ENCODE measurements at regions not wholly inside any gene's neighbourhood (a gene's known extent, or its start where the extent isn't known, plus 50 kb on each side); places are given as distances from the start of the nearest gene placed in this dataset.

DNA sequence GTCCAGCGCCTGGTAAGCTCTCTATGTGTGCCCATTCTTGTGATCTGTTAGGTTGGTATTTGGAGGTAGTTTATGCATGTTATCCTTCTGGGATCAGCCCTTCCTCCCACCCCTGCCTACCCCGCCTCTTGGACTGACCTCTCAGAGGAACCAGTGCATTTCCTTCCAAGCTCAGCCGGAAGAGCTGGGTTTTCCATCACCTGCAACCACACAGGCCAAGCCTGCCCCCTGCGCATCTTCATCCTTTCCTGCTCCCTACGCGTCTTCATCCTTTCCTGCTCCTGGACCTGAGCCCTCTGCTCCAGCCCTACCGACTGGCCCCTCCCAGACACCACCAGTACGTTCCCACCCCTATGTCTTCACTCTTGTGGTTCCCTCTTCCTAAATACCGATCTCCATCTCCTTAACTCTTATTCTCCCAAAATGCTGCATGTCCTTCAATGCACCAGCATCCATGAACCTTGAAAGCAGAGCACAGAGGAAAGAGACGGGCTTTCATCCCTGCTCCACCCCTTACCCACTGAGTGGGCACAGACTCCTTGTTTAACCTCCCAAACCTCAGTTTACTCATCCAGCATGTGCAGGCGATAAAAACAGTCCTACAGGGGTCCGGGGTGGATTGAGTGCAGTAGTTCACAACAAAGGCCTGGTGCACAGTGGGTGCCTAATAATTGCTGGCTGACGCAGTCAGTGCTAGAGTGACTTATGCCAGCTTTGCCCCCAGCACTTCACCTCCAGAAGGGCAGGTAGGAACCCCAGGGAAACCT, 526.3 kb downstream of the MATN1 start:
- ChIA-PET POLR2A (ENCODE audit: low non-redundant PET) (no interaction called here), CTCF (no interaction called here)
- H3K27ac ChIP-seq = no peak overlapping the region
- TF ChIP-seq, protein P1, sequence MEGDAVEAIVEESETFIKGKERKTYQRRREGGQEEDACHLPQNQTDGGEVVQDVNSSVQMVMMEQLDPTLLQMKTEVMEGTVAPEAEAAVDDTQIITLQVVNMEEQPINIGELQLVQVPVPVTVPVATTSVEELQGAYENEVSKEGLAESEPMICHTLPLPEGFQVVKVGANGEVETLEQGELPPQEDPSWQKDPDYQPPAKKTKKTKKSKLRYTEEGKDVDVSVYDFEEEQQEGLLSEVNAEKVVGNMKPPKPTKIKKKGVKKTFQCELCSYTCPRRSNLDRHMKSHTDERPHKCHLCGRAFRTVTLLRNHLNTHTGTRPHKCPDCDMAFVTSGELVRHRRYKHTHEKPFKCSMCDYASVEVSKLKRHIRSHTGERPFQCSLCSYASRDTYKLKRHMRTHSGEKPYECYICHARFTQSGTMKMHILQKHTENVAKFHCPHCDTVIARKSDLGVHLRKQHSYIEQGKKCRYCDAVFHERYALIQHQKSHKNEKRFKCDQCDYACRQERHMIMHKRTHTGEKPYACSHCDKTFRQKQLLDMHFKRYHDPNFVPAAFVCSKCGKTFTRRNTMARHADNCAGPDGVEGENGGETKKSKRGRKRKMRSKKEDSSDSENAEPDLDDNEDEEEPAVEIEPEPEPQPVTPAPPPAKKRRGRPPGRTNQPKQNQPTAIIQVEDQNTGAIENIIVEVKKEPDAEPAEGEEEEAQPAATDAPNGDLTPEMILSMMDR (conservative IDR thresholded peaks at IDR 0.05; ENCODE audit: low read depth) = no peak
- no peak for DNase-seq (ENCODE audit: low spot score)

DNA sequence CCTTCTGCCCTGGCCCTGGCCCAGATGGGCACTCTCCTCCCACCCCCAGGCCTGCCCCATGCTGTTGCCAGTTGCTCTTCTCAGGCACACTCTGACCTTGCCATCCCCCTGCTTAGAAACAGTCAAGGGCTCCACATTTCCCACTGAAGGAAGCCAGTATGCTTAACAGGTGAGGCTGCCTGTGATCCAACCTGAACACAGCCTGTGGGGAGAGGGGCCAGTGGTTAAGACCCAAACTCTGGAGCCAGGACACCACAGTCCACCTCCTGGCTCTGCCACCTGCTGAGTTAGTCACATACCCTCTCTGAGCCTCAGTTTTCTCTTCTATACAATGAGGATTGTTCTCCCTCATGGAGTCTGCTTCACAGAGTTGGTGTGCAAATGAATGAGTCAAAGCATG, 526.9 kb downstream of the MATN1 start:
- no peak for DNase-seq (ENCODE audit: low spot score)
- no peak overlapping the region for H3K27ac ChIP-seq
- POLR2A ChIA-PET (ENCODE audit: low non-redundant PET) = no interaction called here
- TF ChIP-seq, protein P1 (conservative IDR thresholded peaks at IDR 0.05; ENCODE audit: low read depth) = no peak
- CTCF ChIA-PET = no interaction called here

GRCh38 chr1:30195424-30196134, 527.8 kb downstream of the MATN1 start:
- POLR2A ChIA-PET (ENCODE audit: low non-redundant PET) = no interaction called here
- TF ChIP-seq, protein P1 (conservative IDR thresholded peaks at IDR 0.05; ENCODE audit: low read depth) = no peak

DNA sequence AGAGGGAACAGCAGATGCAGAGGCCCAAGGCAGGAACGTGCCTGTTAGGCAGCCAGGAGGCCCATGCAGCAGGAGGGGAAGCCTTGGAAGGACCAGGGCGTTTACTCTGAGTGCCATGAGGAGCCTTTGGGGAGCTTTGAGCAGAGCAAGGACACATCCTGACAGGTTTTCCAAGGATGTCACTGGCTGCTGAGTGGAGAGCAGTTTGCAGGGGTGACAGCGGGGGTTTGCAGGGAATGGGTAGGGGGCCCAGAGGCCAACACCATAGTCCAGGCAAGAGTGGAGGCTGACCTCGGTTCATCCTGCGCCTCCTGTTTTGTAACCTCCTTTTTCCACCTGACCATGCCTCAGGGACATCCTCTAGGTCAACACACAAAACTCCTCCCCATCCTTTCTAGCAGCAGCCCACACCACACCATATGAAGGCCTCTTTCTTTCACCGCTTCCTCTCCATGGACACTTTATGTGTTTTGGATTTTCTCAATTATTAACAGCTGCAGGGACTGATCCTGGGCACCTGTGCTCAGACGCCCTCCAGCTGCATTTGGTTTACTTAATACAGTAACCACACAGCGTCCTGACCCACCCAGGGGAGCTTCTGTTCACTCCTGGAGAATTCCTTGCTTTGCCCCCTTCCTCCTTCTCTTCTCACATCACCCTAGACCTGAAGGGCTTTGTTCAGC, 528.5 kb downstream of the MATN1 start:
- DNase-seq (ENCODE audit: low spot score) = no peak
- ChIA-PET CTCF (interaction anchor here (0.6 to 0.7 kb wide), 2 partner anchors 11 to 221 kb away, joined by 3 to 5 read pairs; no protein-coding TSS in a partner anchor), POLR2A (ENCODE audit: low non-redundant PET) (no interaction called here)
- TF ChIP-seq, protein P1 (conservative IDR thresholded peaks at IDR 0.05; ENCODE audit: low read depth) = no peak
- H3K27ac ChIP-seq = no peak overlapping the region

More at GRCh38 chr1:30195424-30196134, 527.8 kb downstream of the MATN1 start:
- no peak overlapping the region for H3K27ac ChIP-seq
- CTCF ChIA-PET = interaction anchor here (0.7 kb wide), 1 partner anchor 220 kb away, joined by 3 read pairs; no protein-coding TSS in a partner anchor
- DNase-seq (ENCODE audit: low spot score) = no peak

- CTCF ChIA-PET = interaction anchor here (0.6 kb wide), 2 partner anchors 11 to 54 kb away, joined by 4 to 5 read pairs; no protein-coding TSS in a partner anchor
- no peak for DNase-seq (ENCODE audit: low spot score)
- H3K27ac ChIP-seq = no peak overlapping the region
- POLR2A ChIA-PET (ENCODE audit: low non-redundant PET) = no interaction called here
- TF ChIP-seq, protein P1 (conservative IDR thresholded peaks at IDR 0.05; ENCODE audit: low read depth) = no peak
Observed at GRCh38 chr1:30194046-30194619, 529.3 kb downstream of the MATN1 start.

Measured in RWPE1 (cell line).